Psoas muscle (tissue), 7 donors: ENCODE measurements at regions not wholly inside any gene's neighbourhood (a gene's known extent, or its start where the extent isn't known, plus 50 kb on each side); places are given as distances from the start of the nearest gene placed in this dataset.

ENCODE experiments used
- ATAC-seq, 4 donors: fragments of 200-7000 bp; cut with Tn5 transposase; one replicate each; pipeline ENCODE4 v1.9.1; 2020; ENCODE audit warnings: moderate library complexity in 3 of 4, mild to moderate bottlenecking in 2 of 4
- DNase-seq, 2 donors: peaks; one replicate each; pipeline ENCODE4 v3.0.0-alpha.2; 2020
- H3K27ac ChIP-seq: fragments of 200-600 bp; one replicate; pipeline ENCODE4 v1.8.0; 2022
- H3K27me3 ChIP-seq, 3 donors: fragments of 200-600 bp in 1 of 3; one replicate each; pipeline versions ENCODE4 v1.6.1 to v1.8.0; 2013 to 2022; ENCODE audit warnings: low read length in 2 of 3, mild to moderate bottlenecking in 2 of 3, moderate library complexity in 1 of 3; ENCODE audit not compliant: insufficient read depth in 3 of 3
- H3K36me3 ChIP-seq, 2 donors: fragments of 200-600 bp in 1 of 2; one replicate each; pipeline versions ENCODE4 v1.6.1 to v1.8.0; 2013 to 2022; ENCODE audit warnings: low read depth in 1 of 2, mild to moderate bottlenecking in 1 of 2, moderate library complexity in 1 of 2; ENCODE audit not compliant: insufficient read depth in 1 of 2
- H3K4me1 ChIP-seq: fragments of 200-600 bp; one replicate; pipeline ENCODE4 v1.8.0; 2022
- H3K4me3 ChIP-seq: fragments of 200-600 bp; one replicate; pipeline ENCODE4 v1.8.0; 2022; ENCODE audit warnings: mild to moderate bottlenecking
- H3K9me3 ChIP-seq: fragments of 200-600 bp; one replicate; pipeline ENCODE4 v1.8.0; 2022
- WGBS, 3 donors: extraction: QIAGEN DNeasy Blood & Tissue Kit; methylation state at CpG; one replicate each; pipeline versions ENCODE4 v1.1.6 to v1.1.7; 2013; 5-methylcytosine and 5-hydroxymethylcytosine counted together
- intact Hi-C, 2 donors: fragments of 100-400 bp; cut with DNase I; formaldehyde crosslinking; loops; one replicate each; pipeline versions ENCODE4 v1.11.0 to v1.14.2; 2022
- TF ChIP-seq, protein P1 (sequence below): fragments of 200-600 bp; IDR thresholded peaks from one replicate; pipeline ENCODE4 v1.8.0; 2022; ENCODE audit warnings: antibody characterized with exemption
- donor health status: healthy with polysubstance abuse.
- donor health status: DM: no; HTN: no; CAD: no; lungs with moderate emphysema.
- donor health status: Bipolar disorder and iron deficiency.
- donor health status: healthy.
- donor health status: DM: yes; HTN: yes; CAD: no.
- donor health status: DM: no; HTN: no; CAD: no.
- donor health status: DM: yes; HTN: yes; CAD: no.

DNA sequence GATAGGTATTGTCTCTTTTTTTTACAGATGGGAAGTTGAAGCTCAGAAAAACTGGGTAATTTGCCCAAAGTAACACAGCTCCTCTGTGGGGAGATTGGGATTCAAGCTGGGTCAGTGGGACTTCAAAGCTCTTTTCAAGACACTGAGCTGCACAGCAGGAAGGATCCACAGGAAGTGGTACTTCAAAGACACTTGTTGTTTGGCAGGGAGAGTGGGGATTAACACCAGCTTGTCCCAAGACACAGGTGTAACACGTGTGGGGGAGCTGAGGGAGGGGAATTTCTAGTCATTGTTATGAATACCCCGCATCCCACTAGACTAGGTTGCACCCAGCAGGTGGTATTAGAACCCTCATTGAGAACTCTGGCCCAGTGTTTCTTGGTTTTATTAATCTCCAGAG, 116.0 kb downstream of the FOXB1 start:
- ATAC-seq = no peak
- Histone ChIP-seq H3K9me3 (no peaks in the 10 kb centered on the region), H3K27ac (no peak overlapping the region), H3K4me3 (no peak overlapping the region), H3K27me3 (peaks cover 0 to 22% (median 8%) of the 10 kb centered on the region in 3 donors), H3K4me1 (no peaks in the 10 kb centered on the region), H3K36me3 (no peaks in the 10 kb centered on the region)
- TF ChIP-seq, protein P1, sequence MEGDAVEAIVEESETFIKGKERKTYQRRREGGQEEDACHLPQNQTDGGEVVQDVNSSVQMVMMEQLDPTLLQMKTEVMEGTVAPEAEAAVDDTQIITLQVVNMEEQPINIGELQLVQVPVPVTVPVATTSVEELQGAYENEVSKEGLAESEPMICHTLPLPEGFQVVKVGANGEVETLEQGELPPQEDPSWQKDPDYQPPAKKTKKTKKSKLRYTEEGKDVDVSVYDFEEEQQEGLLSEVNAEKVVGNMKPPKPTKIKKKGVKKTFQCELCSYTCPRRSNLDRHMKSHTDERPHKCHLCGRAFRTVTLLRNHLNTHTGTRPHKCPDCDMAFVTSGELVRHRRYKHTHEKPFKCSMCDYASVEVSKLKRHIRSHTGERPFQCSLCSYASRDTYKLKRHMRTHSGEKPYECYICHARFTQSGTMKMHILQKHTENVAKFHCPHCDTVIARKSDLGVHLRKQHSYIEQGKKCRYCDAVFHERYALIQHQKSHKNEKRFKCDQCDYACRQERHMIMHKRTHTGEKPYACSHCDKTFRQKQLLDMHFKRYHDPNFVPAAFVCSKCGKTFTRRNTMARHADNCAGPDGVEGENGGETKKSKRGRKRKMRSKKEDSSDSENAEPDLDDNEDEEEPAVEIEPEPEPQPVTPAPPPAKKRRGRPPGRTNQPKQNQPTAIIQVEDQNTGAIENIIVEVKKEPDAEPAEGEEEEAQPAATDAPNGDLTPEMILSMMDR = no peak
- DNase-seq = no peak
- intact Hi-C loops = no loop called here
- 43 to 51% (median 50%) methylated on average over 2 of the region's 2 CpGs for WGBS, 3 donors

GRCh38 chr15:60121845-60122244, 117.7 kb downstream of the FOXB1 start:
- Histone ChIP-seq H3K27ac (no peak overlapping the region), H3K27me3 (peaks cover 0 to 12% (median 6%) of the 10 kb centered on the region in 3 donors), H3K4me1 (no peaks in the 10 kb centered on the region), H3K36me3 (no peaks in the 10 kb centered on the region), H3K4me3 (no peak overlapping the region), H3K9me3 (no peaks in the 10 kb centered on the region)
- TF ChIP-seq, protein P1 = no peak
- intact Hi-C loops = no loop called here
- ATAC-seq (no peak), DNase-seq (no peak)
- WGBS, 3 donors = 76 to 88% (median 81%) methylated on average over 4 of the region's 4 CpGs

GRCh38 chr15:60122691-60123090, 118.6 kb downstream of the FOXB1 start:
- Histone ChIP-seq H3K27ac (no peak overlapping the region), H3K4me3 (no peak overlapping the region), H3K4me1 (no peaks in the 10 kb centered on the region), H3K36me3 (no peaks in the 10 kb centered on the region), H3K9me3 (no peaks in the 10 kb centered on the region), H3K27me3 (peaks cover 0 to 12% (median 6%) of the 10 kb centered on the region in 3 donors)
- TF ChIP-seq, protein P1 = no peak
- 90 to 91% (median 91%) methylated on average over 3 of the region's 3 CpGs for WGBS, 3 donors
- ATAC-seq (no peak), DNase-seq (no peak)
- intact Hi-C loops = no loop called here

DNA sequence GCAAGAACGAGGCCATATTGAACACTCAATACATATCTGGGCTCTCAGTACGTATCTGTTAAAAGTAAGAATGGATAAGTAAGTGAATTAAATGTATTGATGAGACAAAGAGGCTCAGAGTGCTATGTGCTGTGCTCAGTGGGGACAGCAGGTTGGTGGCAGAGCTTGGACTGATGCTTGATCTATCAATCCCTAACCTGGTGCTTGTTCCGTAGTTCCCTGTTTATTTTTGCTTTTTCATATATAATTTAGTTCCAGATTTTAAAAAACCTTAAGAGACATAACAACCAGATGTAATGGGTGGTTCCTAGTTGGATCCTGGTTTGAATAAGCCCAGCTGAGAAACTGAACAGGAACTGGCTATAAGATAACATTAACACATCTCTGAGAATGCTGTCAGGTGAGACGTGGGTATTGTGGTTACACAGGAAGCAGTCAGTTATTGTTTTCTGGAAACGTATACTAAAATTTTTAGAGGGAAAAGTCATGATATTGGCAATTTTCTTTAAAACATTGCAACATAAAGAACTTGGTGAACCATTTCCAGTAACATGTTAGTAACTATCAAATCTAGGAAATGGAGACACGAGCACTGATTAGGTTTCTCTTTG, 120.5 kb downstream of the FOXB1 start:
- H3K4me1 ChIP-seq = no peaks in the 10 kb centered on the region
- no peak overlapping the region for H3K4me3 ChIP-seq
- DNase-seq = no peak
- ATAC-seq = no peak
- H3K9me3 ChIP-seq = no peaks in the 10 kb centered on the region
- H3K27ac ChIP-seq = no peak overlapping the region
- 78 to 86% (median 82%) methylated on average over 6 of the region's 6 CpGs for WGBS, 3 donors
- intact Hi-C loops = no loop called here
- peaks cover 0 to 2% (median 0%) of the 10 kb centered on the region in 3 donors for H3K27me3 ChIP-seq
- TF ChIP-seq, protein P1 = no peak
- H3K36me3 ChIP-seq = no peaks in the 10 kb centered on the region

- Histone ChIP-seq H3K27me3 (peaks cover 0 to 2% (median 0%) of the 10 kb centered on the region in 3 donors), H3K4me1 (no peaks in the 10 kb centered on the region), H3K36me3 (no peaks in the 10 kb centered on the region), H3K4me3 (no peak overlapping the region), H3K27ac (no peak overlapping the region), H3K9me3 (no peaks in the 10 kb centered on the region)
- DNase-seq (no peak), ATAC-seq (no peak)
- WGBS, 3 donors = 74 to 75% (median 74%) methylated on average over 7 of the region's 7 CpGs
- intact Hi-C loops = no loop called here
- TF ChIP-seq, protein P1 = no peak
These were observed 121.2 kb downstream of the FOXB1 start for GRCh38 chr15:60125334-60125733.
